SW480 (cell line): ENCODE measurements at regions not wholly inside any gene's neighbourhood (a gene's known extent, or its start where the extent isn't known, plus 50 kb on each side); places are given as distances from the start of the nearest gene placed in this dataset.

Experiments
- DNase-seq: peaks from one replicate; pipeline ENCODE4 v3.0.0-alpha.2; 2016; ENCODE audit warnings: low spot score

- DNase-seq, result no peak
These were observed 67.3 kb upstream of the PRPS1 start for GRCh38 chrX:107560980-107561379.

- DNase-seq, result no peak
These were observed 66.7 kb upstream of the PRPS1 start for GRCh38 chrX:107561468-107562215.

- no peak for DNase-seq
These were observed 65.8 kb upstream of the PRPS1 start for GRCh38 chrX:107562482-107562881.

DNA sequence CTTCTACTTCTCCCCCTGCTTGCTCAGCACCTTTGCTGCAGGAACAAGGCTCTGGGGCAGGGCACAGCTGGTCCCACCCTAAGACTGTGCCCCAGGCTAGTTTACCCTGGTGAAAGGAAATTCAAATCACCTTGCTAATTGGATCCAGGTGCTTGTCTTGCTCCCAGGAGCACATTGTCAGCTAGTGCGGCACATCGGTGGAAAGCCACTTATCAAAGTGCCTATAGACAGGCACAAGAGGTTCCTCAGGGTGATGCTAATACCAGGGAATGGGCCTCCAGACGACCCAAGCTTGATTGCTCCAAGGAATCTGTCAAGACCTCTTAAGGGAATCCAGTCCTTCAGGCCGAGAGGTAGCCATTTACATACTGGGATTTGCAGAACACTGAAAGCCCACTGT, 64.5 kb upstream of the PRPS1 start:
- no peak for DNase-seq

DNA sequence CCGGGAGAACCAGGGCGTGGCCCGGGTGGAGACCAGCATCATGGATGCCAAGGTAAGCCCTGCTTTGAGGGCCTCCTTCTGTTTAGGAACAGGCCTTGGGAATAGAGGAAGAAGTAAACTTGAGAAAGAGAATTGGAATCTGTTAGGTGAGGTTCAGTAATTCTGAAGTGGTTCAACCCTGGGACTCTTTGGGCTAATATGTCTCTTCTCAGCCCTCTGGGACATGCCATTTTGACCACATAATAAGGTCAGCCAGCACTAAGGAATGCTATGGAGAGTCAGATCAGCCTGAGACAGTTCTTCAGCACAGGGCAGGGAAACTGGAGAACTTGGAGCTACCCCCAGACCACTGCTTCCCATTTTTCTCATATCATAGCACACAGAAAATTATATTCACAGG, 63.3 kb upstream of the PRPS1 start:
- DNase-seq, result no peak

DNA sequence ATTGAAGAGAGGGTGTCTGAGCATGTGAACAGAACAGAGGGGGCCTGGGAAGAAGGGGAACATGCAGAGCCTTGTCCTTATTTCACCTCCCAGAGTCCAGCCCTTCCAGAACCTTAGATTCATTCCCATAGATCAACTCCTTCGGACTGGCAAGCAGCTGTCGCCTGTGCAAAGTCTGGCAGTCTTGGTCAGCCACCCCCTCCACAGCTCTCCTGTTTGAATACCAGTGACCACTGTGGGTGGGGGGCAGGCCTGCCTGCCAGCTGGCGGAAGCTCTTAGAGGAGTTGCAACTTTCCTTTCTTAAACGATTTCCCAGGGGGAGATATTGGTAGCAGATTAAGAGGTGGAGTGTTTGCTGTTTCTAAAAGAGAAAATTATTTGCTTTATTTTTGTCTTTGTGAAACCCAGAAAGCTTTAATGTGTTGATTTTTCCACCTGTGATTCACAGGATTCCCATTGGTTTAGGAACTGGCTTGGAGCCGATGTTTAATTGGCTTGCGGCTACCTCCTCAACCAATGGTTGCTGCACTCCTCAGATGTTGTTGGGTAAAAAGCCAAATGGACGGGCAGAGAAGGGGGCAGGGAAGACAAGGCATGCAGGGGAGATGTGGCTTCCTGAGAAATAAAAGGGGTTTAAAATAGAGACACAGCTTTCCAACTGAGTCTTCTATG, 62.2 kb upstream of the PRPS1 start:
- peak; percentile 5 for DNase-seq

- DNase-seq, result no peak
These were observed 61.6 kb upstream of the PRPS1 start for GRCh38 chrX:107566604-107567262.

DNA sequence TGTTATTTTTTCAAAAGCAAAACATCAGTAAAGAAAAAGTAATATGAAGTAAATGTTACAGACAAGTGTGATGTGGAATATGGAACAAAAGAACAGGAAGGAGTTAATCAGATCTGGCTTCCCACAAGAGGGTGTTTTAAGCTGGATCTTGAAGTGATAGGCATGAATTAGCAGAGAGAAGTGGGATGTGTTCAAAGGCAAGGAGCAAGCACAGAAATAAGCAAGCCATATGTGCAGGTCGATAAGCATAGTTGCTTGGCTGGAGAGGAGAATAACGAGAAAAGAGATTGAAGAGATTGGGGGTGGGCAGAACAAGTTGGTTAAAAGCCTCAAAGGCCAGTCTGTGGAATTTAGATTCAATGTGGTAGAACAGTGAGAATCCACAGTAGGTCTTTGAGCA, 60.9 kb upstream of the PRPS1 start:
- no peak for DNase-seq

DNA sequence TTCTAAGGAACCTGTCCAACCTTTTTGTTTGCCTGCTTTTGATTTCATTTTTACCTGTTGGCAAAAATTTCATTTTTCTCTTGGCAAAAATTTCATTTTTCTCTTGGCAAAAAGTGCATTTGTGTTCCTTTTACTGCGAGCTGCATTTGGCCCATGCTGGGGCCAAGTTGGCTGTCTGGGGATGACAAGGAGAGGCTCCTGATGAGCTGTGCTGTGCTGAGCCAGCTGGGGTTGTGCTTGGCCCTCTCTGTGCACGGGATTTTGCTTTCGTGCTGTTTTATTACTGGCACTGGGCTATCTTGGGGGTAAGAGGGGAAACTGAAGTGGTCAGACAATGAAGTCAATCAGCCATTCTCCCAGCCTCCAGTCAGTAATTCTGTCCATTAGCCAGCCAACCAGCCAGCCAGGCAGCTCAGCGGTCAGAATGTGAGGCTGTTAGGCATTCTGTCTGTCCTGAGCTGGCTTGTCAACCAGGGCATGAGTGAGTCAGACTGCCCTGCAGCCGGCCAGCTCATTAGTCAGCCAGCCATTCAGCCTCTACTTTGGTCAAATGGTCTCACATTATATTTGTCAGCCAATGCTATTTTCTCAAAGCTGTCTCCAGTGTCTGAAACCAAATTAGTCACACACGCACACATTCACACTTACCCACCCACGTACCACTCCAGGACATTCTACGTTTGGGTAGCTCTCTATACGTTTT, 56.9 kb upstream of the PRPS1 start:
- peak; percentile 34 for DNase-seq

DNA sequence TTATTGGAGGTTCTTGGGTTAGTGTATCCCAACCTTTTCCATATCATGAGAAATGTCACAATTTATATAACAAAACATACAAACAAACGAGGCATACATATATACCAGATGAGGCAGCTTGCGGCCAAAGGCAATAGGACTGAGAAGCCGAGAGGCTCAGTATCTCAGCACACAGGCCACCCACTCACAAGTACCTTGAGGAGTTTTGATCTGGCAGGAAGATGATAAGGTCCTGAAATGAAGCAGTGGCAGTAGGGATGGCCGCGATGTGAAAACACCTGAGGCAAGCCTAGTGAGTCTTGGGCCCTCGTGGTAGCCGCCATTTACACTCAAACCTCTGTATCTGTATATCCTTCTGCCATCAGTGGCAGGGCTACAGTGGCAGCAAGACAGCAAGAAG, 55.3 kb upstream of the PRPS1 start:
- DNase-seq, result no peak

GRCh38 chrX:107574054-107574683, 54.1 kb upstream of the PRPS1 start:
- DNase-seq, result no peak

GRCh38 chrX:107574711-107575110, 53.6 kb upstream of the PRPS1 start:
- DNase-seq, result no peak

GRCh38 chrX:107576392-107576791, 51.9 kb upstream of the PRPS1 start:
- DNase-seq, result no peak

- no peak for DNase-seq
These were observed 51.5 kb upstream of the PRPS1 start for GRCh38 chrX:107576841-107577240.

- no peak for DNase-seq
These were observed 50.4 kb upstream of the PRPS1 start for GRCh38 chrX:107577933-107578332.
